GM12872 (cell line): ENCODE measurements at regions not wholly inside any gene's neighbourhood (a gene's known extent, or its start where the extent isn't known, plus 50 kb on each side); places are given as distances from the start of the nearest gene placed in this dataset.

Experiments
- CTCF ChIP-seq: IDR thresholded peaks from 3 replicates; pipeline ENCODE4 v1.5.1; 2011; ENCODE audit warnings: low read depth, mild to moderate bottlenecking, low read length, moderate library complexity; ENCODE audit not compliant: insufficient read depth

GRCh38 chr16:64513871-64514270, 608.0 kb downstream of the CDH11 start:
- TF ChIP-seq CTCF = no peak

GRCh38 chr16:64507240-64508024, 614.4 kb downstream of the CDH11 start:
- TF ChIP-seq CTCF = no peak

- TF ChIP-seq CTCF = no peak
These were observed 622.7 kb downstream of the CDH11 start for GRCh38 chr16:64499211-64499610.

- no peak for TF ChIP-seq CTCF
These were observed 623.5 kb downstream of the CDH11 start for GRCh38 chr16:64498363-64498762.

GRCh38 chr16:64493709-64494108, 628.2 kb downstream of the CDH11 start:
- no peak for TF ChIP-seq CTCF

GRCh38 chr16:64489449-64489848, 632.4 kb downstream of the CDH11 start:
- no peak for TF ChIP-seq CTCF

- no peak for TF ChIP-seq CTCF
These were observed 635.3 kb downstream of the CDH11 start for GRCh38 chr16:64486561-64486960.

GRCh38 chr16:64481497-64481896, 640.4 kb downstream of the CDH11 start:
- no peak for TF ChIP-seq CTCF
